ENCODE measurements at regions not wholly inside any gene's neighbourhood (a gene's known extent, or its start where the extent isn't known, plus 50 kb on each side); places are given as distances from the start of the nearest gene placed in this dataset.
"Not testable (repeated sequence)": the region's sequence is repeated elsewhere in the genome, so short reads cannot be mapped to it uniquely, and the experiment has no call there.

DNA sequence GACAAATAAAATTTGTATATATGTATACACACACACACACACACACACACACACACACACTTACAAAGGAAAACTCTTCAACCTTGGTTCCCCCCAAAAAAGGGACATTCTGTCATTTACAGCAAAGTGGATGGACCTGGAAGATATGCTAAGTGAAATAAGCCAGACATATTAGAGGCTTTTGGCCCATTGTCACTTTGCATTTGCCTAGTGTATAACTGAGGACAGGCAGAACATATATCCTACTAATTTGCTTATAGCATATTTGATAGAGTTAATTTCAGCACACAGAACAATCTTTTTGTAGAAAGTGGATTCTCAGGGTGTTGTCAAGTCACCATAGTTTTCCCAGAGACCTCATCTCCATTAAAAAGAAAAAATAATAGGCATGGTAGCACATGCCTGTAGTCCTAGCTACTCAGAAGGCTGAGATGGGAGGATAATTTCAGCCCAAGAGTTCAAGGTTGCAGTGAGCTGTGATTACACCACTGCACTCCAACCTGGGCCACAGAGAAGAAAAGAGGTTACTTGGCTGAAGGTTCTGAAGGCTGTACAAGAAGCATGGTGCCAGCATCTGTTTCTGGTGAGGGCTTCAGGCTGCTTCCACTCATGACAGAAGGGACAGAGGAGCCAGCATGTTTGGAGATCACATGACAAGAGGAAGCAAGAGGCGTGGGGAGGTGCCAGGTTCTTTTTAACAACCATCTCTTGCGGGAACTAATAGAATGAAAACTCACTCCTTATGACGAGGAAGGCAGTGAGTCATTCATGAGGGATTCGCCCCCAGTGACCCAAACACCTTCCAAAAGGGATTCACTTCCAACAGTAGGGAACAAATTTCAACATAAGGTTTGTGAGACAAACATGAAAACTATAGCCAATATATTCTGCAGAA, 135.6 kb downstream of the TMEM168 start:
- no peaks in the 10 kb centered on the region for H3K27me3 Mint-ChIP-seq
- DNase-seq (no peak), ATAC-seq (ENCODE audit: low read depth in 2 of 2) (no peak)
- peaks cover 0 to 13% (median 6%) of the 10 kb centered on the region in 7 donors for H3K9me3 Mint-ChIP-seq
- Histone ChIP-seq H3K27me3 (ENCODE audit: control insufficient read depth, insufficient read depth, low read length) (no peaks in the 10 kb centered on the region), H3K9me3 (ENCODE audit: control insufficient read depth in 2 of 2, low read length in 2 of 2) (peaks cover 0 to under 1% of the 10 kb centered on the region in 2 experiments), H3K4me1 (ENCODE audit: control insufficient read depth, insufficient read depth, low read length, poor library complexity, severe bottlenecking) (no peaks in the 10 kb centered on the region), H3K4me3 (ENCODE audit: low read depth, low read length) (no peak overlapping the region), H3K36me3 (ENCODE audit: control insufficient read depth, insufficient read depth, low read length) (no peaks in the 10 kb centered on the region), H3K27ac (ENCODE audit: insufficient read depth, low read length, poor library complexity, severe bottlenecking) (no peak overlapping the region)
- H3K36me3 Mint-ChIP-seq, result no peaks in the 10 kb centered on the region
- H3K4me3 Mint-ChIP-seq, result no peak overlapping the region
- no peak overlapping the region for H3K27ac Mint-ChIP-seq
- no peaks in the 10 kb centered on the region for H3K4me1 Mint-ChIP-seq

DNA sequence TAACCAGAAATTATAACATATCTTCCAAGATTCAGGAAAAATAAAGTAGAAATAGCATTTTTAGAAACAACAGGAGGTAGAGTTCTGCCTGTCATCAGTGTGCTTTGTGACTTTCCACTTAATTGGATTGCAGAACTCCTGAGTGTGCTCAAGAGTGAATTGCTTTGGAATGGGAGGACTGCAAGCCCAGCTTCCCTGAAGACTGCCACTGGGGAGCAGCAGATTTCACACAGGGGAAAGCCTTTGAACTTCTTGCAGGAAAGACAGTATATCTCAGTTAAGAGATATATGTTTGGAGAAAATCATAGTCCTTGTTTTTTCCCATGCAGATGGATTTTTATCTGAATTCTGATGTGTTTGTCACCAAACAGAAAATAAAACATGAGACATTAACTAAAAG, 124.5 kb downstream of the TMEM168 start:
- no peak for ATAC-seq (ENCODE audit: low read depth in 2 of 2)
- Histone ChIP-seq H3K4me3 (ENCODE audit: low read depth, low read length) (no peak overlapping the region), H3K27ac (ENCODE audit: insufficient read depth, low read length, poor library complexity, severe bottlenecking) (no peak overlapping the region), H3K36me3 (ENCODE audit: control insufficient read depth, insufficient read depth, low read length) (no peaks in the 10 kb centered on the region), H3K27me3 (ENCODE audit: control insufficient read depth, insufficient read depth, low read length) (no peaks in the 10 kb centered on the region), H3K4me1 (ENCODE audit: control insufficient read depth, insufficient read depth, low read length, poor library complexity, severe bottlenecking) (no peaks in the 10 kb centered on the region), H3K9me3 (ENCODE audit: control insufficient read depth in 2 of 2, low read length in 2 of 2) (no peaks in the 10 kb centered on the region)
- Mint-ChIP-seq H3K27me3 (peaks cover 4% of the 10 kb centered on the region), H3K4me1 (no peaks in the 10 kb centered on the region), H3K27ac (no peak overlapping the region), H3K4me3 (no peak overlapping the region), H3K36me3 (no peaks in the 10 kb centered on the region), H3K9me3 (peaks cover 0 to 2% (median 2%) of the 10 kb centered on the region in 7 donors)
- DNase-seq, result no peak

DNA sequence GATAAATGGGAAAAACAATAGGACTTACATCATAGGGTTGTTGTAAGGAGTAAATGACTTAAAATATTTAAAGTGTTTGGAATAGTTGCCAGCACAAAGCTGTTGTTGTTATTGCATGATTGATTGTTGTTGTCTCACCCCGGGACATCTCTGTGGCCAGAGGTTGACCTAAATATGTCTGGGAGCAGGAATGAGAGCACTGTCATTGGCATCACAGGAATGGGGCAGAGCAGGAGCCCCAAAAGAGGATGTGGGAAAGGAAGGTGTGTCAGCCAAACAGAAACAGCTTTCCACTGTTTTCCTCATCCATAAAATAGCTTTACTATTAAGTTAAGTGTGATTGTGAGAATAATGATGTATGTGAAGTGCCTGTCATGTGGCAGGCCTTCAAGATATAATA, 121.6 kb downstream of the TMEM168 start:
- ATAC-seq (ENCODE audit: low read depth in 2 of 2) (no peak), DNase-seq (no peak)
- H3K4me1 Mint-ChIP-seq, result no peaks in the 10 kb centered on the region
- Histone ChIP-seq H3K4me3 (ENCODE audit: low read depth, low read length) (no peak overlapping the region), H3K4me1 (ENCODE audit: control insufficient read depth, insufficient read depth, low read length, poor library complexity, severe bottlenecking) (no peaks in the 10 kb centered on the region), H3K27me3 (ENCODE audit: control insufficient read depth, insufficient read depth, low read length) (no peaks in the 10 kb centered on the region), H3K9me3 (ENCODE audit: control insufficient read depth in 2 of 2, low read length in 2 of 2) (no peaks in the 10 kb centered on the region), H3K36me3 (ENCODE audit: control insufficient read depth, insufficient read depth, low read length) (no peaks in the 10 kb centered on the region), H3K27ac (ENCODE audit: insufficient read depth, low read length, poor library complexity, severe bottlenecking) (no peak overlapping the region)
- no peaks in the 10 kb centered on the region for H3K27me3 Mint-ChIP-seq
- H3K36me3 Mint-ChIP-seq, result no peaks in the 10 kb centered on the region
- peaks cover 0 to 2% (median 1%) of the 10 kb centered on the region in 7 donors for H3K9me3 Mint-ChIP-seq
- no peak overlapping the region for H3K27ac Mint-ChIP-seq
- no peak overlapping the region for H3K4me3 Mint-ChIP-seq

DNA sequence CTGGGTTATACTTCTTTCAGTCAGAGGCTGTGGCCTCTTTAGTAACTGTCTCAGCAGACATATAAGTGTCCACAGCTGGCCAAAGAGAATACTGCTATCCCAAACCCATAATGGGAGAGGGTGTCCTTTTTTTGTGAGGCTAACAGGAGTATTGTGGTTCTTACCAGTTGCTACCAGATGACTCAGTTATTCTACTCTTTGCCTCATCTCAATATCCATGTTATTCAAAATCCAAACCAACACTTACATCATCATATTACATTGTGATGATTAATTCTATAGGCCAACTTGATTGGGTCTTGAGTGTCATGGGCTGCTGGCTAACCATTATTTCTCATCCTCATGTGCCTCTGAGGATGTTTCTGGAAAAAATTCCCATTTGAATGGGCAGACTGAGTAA, 120.9 kb downstream of the TMEM168 start:
- ATAC-seq (ENCODE audit: low read depth in 2 of 2) (no peak), DNase-seq (no peak)
- Mint-ChIP-seq H3K9me3 (peaks cover 0 to 2% (median 1%) of the 10 kb centered on the region in 7 donors), H3K27ac (no peak overlapping the region), H3K36me3 (no peaks in the 10 kb centered on the region), H3K4me3 (no peak overlapping the region), H3K4me1 (no peaks in the 10 kb centered on the region), H3K27me3 (no peaks in the 10 kb centered on the region)
- no peaks in the 10 kb centered on the region for H3K36me3 ChIP-seq (ENCODE audit: control insufficient read depth, insufficient read depth, low read length)
- H3K9me3 ChIP-seq (ENCODE audit: control insufficient read depth in 2 of 2, low read length in 2 of 2), result no peaks in the 10 kb centered on the region
- H3K4me1 ChIP-seq (ENCODE audit: control insufficient read depth, insufficient read depth, low read length, poor library complexity, severe bottlenecking), result no peaks in the 10 kb centered on the region
- no peaks in the 10 kb centered on the region for H3K27me3 ChIP-seq (ENCODE audit: control insufficient read depth, insufficient read depth, low read length)
- H3K27ac ChIP-seq (ENCODE audit: insufficient read depth, low read length, poor library complexity, severe bottlenecking), result no peak overlapping the region
- no peak overlapping the region for H3K4me3 ChIP-seq (ENCODE audit: low read depth, low read length)

DNA sequence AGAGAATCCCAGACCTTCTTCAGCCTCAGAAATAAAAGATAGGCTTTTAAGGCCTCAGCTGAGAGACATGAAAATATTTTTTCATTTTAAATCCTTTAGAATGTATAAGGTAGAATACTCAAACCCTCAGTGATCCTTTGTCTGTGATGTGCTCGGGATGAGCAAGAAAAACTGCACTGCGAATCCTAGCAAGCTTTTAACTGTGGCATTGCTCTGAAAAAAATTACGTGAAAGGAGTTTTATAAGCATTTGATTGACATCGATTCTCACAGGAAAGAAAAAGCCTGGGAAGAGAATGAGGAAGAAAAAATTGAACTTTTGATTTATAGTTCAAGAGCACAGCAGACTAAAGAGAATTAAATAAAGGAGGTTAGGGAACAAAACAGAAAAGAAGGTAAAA, 120.0 kb downstream of the TMEM168 start:
- no peaks in the 10 kb centered on the region for H3K4me1 ChIP-seq (ENCODE audit: control insufficient read depth, insufficient read depth, low read length, poor library complexity, severe bottlenecking)
- DNase-seq (no peak), ATAC-seq (ENCODE audit: low read depth in 2 of 2) (no peak)
- no peaks in the 10 kb centered on the region for H3K27me3 ChIP-seq (ENCODE audit: control insufficient read depth, insufficient read depth, low read length)
- no peak overlapping the region for H3K27ac Mint-ChIP-seq
- H3K9me3 ChIP-seq (ENCODE audit: control insufficient read depth in 2 of 2, low read length in 2 of 2), result no peaks in the 10 kb centered on the region
- H3K4me1 Mint-ChIP-seq, result no peaks in the 10 kb centered on the region
- H3K27ac ChIP-seq (ENCODE audit: insufficient read depth, low read length, poor library complexity, severe bottlenecking), result no peak overlapping the region
- H3K36me3 Mint-ChIP-seq, result no peaks in the 10 kb centered on the region
- no peaks in the 10 kb centered on the region for H3K36me3 ChIP-seq (ENCODE audit: control insufficient read depth, insufficient read depth, low read length)
- no peak overlapping the region for H3K4me3 Mint-ChIP-seq
- peaks cover 0 to 2% (median 0%) of the 10 kb centered on the region in 7 donors for H3K9me3 Mint-ChIP-seq
- no peaks in the 10 kb centered on the region for H3K27me3 Mint-ChIP-seq
- H3K4me3 ChIP-seq (ENCODE audit: low read depth, low read length), result no peak overlapping the region

DNA sequence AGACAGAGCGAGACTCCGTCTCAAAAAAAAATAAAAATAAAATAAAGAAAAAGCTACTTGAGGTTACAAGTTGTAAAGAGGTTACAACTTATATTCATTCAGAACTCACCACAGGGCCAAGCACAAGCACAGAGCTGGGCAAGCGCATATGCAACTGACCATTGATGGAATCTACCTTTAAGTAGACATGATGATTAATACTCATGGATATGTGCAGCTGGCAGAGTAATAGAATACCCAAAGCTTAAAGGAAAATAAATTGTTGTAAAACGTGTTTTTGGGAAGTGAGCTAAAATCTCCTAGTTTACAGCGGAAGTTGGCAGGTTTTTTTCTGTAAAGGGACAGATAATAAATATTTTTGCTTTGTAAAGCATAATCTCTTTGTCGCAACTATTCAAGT, 111.6 kb downstream of the TMEM168 start:
- Histone ChIP-seq H3K27ac (ENCODE audit: insufficient read depth, low read length, poor library complexity, severe bottlenecking) (no peak overlapping the region), H3K4me1 (ENCODE audit: control insufficient read depth, insufficient read depth, low read length, poor library complexity, severe bottlenecking) (no peaks in the 10 kb centered on the region), H3K4me3 (ENCODE audit: low read depth, low read length) (no peak overlapping the region), H3K9me3 (ENCODE audit: control insufficient read depth in 2 of 2, low read length in 2 of 2) (no peaks in the 10 kb centered on the region), H3K27me3 (ENCODE audit: control insufficient read depth, insufficient read depth, low read length) (no peaks in the 10 kb centered on the region), H3K36me3 (ENCODE audit: control insufficient read depth, insufficient read depth, low read length) (no peaks in the 10 kb centered on the region)
- no peak for ATAC-seq (ENCODE audit: low read depth in 2 of 2)
- Mint-ChIP-seq H3K36me3 (no peaks in the 10 kb centered on the region), H3K27me3 (no peaks in the 10 kb centered on the region), H3K9me3 (peaks cover 0 to 2% (median 0%) of the 10 kb centered on the region in 7 donors), H3K4me1 (no peaks in the 10 kb centered on the region), H3K27ac (no peak overlapping the region), H3K4me3 (no peak overlapping the region)
- no peak for DNase-seq

DNA sequence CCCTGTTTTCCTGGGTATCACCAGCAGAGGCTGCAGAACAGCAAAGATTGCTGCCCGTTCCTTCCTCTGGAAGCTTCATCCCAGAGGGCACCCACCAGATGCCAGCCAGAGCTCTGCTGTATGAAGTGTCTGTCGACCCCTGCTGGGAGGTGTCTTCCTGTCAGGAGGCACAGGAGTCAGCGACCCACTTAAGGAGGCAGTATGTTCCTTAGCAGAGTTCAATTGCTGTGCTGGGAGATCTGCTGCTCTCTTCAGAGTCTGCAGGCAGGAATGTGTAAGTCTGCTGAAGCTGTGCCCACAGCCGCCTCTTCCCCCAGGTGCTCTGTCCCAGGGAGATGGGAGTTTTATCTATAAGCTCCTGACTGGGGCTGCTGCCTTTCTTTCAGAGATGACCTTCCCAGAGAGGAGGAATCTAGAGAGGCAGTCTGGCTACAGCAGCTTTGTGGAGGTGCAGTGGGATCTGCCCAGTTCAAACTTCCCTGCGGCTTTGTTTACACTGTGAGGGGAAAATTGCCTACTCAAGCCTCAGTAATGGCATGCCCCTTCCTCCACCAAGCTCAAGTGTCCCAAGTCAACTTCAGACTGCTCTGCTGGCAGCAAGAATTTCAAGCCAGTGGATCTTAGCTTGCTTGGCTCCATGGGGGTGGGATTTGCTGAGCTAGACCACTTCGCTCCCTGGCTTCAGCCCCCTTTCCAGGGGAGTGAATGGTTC, 100.6 kb downstream of the TMEM168 start:
- H3K36me3 Mint-ChIP-seq; H3K27me3 ChIP-seq (ENCODE audit: control insufficient read depth, insufficient read depth, low read length); H3K4me1 Mint-ChIP-seq; H3K9me3 ChIP-seq (ENCODE audit: control insufficient read depth in 2 of 2, low read length in 2 of 2); H3K27ac ChIP-seq (ENCODE audit: insufficient read depth, low read length, poor library complexity, severe bottlenecking); H3K4me1 ChIP-seq (ENCODE audit: control insufficient read depth, insufficient read depth, low read length, poor library complexity, severe bottlenecking); H3K4me3 ChIP-seq (ENCODE audit: low read depth, low read length); ATAC-seq (ENCODE audit: low read depth in 2 of 2); H3K27ac Mint-ChIP-seq; H3K36me3 ChIP-seq (ENCODE audit: control insufficient read depth, insufficient read depth, low read length); H3K27me3 Mint-ChIP-seq; H3K4me3 Mint-ChIP-seq; DNase-seq: not testable (repeated sequence)
- peaks cover 1 to 13% (median 2%) of the 10 kb centered on the region in 7 donors for H3K9me3 Mint-ChIP-seq
